GM12873 (cell line): ENCODE measurements at regions not wholly inside any gene's neighbourhood (a gene's known extent, or its start where the extent isn't known, plus 50 kb on each side); places are given as distances from the start of the nearest gene placed in this dataset.

ENCODE experiments used
- CTCF ChIP-seq: IDR thresholded peaks from 2 replicates; pipeline ENCODE4 v1.5.1; 2012; ENCODE audit warnings: low read depth, mild to moderate bottlenecking, moderate library complexity, low read length, control low read depth; ENCODE audit not compliant: insufficient read depth; ENCODE audit errors: missing control alignments

GRCh38 chr5:20514145-20514544 is 526.1 kb upstream of the CDH18 start:
- no peak for TF ChIP-seq CTCF

GRCh38 chr5:20500546-20500945 is 512.5 kb upstream of the CDH18 start:
- no peak for TF ChIP-seq CTCF

- no peak for TF ChIP-seq CTCF
Observed at GRCh38 chr5:20498926-20499325, 510.9 kb upstream of the CDH18 start.

- no peak for TF ChIP-seq CTCF
Observed at GRCh38 chr5:20498102-20498501, 510.1 kb upstream of the CDH18 start.

GRCh38 chr5:20497356-20497755 is 509.4 kb upstream of the CDH18 start:
- TF ChIP-seq CTCF = no peak

- no peak for TF ChIP-seq CTCF
Observed at GRCh38 chr5:20494706-20495105, 506.7 kb upstream of the CDH18 start.

GRCh38 chr5:20486826-20487225 is 498.8 kb upstream of the CDH18 start:
- no peak for TF ChIP-seq CTCF
